ENCODE measurements at regions not wholly inside any gene's neighbourhood (a gene's known extent, or its start where the extent isn't known, plus 50 kb on each side); places are given as distances from the start of the nearest gene placed in this dataset.
"Not testable (repeated sequence)": the region's sequence is repeated elsewhere in the genome, so short reads cannot be mapped to it uniquely, and the experiment has no call there.

DNA sequence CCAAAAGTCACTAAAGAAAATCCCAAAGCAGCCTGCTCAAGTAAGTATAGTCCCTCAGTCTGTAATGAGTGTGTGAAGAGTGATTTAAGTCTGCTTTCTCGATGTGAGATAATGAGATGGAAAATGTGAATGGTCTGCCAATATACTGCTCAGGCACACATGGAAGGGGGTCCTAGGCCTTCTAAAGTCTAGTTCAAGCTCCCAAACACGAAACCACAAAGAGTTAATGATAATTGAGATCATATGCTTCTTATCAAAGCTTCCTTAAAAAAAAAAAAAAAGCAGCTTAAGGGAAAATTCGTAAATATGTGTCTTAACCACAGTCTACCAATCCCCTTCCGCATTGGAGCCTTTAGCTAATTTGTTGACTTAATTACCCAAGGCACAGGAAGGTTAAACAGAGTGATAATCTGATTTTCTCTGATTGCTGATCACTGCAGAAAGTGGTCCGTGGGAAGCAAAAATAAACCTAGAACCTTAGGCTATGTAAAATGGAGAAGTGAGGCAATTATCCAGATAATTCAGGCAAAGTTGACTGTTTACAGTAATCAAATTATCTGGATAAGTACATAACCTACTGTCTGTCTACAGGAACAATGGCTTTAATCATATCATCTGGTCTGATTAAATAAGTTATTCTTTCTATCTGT lies 172.9 kb downstream of the MBL2 start:
- H3K4me3 ChIP-seq (ENCODE audit: low read depth, low read length), result no peak overlapping the region
- TF ChIP-seq, protein P1, sequence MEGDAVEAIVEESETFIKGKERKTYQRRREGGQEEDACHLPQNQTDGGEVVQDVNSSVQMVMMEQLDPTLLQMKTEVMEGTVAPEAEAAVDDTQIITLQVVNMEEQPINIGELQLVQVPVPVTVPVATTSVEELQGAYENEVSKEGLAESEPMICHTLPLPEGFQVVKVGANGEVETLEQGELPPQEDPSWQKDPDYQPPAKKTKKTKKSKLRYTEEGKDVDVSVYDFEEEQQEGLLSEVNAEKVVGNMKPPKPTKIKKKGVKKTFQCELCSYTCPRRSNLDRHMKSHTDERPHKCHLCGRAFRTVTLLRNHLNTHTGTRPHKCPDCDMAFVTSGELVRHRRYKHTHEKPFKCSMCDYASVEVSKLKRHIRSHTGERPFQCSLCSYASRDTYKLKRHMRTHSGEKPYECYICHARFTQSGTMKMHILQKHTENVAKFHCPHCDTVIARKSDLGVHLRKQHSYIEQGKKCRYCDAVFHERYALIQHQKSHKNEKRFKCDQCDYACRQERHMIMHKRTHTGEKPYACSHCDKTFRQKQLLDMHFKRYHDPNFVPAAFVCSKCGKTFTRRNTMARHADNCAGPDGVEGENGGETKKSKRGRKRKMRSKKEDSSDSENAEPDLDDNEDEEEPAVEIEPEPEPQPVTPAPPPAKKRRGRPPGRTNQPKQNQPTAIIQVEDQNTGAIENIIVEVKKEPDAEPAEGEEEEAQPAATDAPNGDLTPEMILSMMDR (IDR thresholded peaks at IDR 0.05; ENCODE audit: insufficient read depth, low read length, poor library complexity, severe bottlenecking), result no peak
- H3K27me3 ChIP-seq (ENCODE audit: control insufficient read depth, insufficient read depth, low read length), result no peaks in the 10 kb centered on the region
- no peaks in the 10 kb centered on the region for H3K36me3 ChIP-seq (ENCODE audit: control insufficient read depth, insufficient read depth, low read length)
- no peak for DNase-seq (ENCODE audit: low read depth)

DNA sequence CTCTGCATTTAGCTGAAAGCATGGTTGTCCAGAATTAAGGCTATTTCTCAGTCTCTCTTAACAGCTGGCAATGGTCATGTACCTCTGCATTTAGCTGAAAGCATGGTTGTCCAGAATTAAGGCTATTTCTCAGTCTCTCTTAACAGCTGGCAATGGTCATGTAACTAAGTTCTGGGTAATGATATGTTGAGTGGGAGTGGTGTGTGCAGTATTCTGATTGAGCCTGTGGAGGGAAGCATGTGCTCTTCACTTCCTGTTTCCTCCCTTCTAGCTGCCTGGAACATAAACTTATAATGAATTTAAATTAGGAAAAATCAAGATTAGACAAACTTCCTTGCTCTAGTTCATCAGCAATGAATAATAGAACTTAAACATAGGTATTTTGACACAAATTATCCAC lies 168.5 kb downstream of the MBL2 start:
- H3K4me3 ChIP-seq (ENCODE audit: low read depth, low read length); H3K27me3 ChIP-seq (ENCODE audit: control insufficient read depth, insufficient read depth, low read length); DNase-seq (ENCODE audit: low read depth); H3K36me3 ChIP-seq (ENCODE audit: control insufficient read depth, insufficient read depth, low read length): not testable (repeated sequence)

DNA sequence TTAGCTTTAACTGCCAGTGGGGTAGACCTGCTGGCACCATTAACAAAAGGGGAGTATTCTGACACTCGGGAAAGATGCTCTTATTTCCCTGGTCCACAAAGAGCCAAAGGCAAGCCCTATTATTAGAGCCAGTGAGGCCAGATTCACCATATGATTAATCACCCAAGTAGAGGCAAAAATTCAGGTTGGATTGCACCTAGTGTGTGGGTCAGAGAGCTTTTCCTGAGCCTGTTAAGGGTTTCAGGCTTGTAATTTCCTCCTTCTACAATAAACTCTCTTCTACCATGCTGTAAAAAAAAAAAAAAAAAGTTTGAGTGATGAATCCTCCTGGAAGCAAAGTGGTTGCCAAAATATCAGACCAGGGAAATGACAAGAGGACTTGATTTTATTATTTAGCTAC lies 163.5 kb downstream of the MBL2 start:
- TF ChIP-seq, protein P1 (IDR thresholded peaks at IDR 0.05; ENCODE audit: insufficient read depth, low read length, poor library complexity, severe bottlenecking), result no peak
- H3K27me3 ChIP-seq (ENCODE audit: control insufficient read depth, insufficient read depth, low read length), result no peaks in the 10 kb centered on the region
- DNase-seq (ENCODE audit: low read depth), result no peak
- no peak overlapping the region for H3K4me3 ChIP-seq (ENCODE audit: low read depth, low read length)
- H3K36me3 ChIP-seq (ENCODE audit: control insufficient read depth, insufficient read depth, low read length), result no peaks in the 10 kb centered on the region

GRCh38 chr10:52609626-52610240 lies 162.9 kb downstream of the MBL2 start:
- Histone ChIP-seq H3K27me3 (ENCODE audit: control insufficient read depth, insufficient read depth, low read length) (no peaks in the 10 kb centered on the region), H3K4me3 (ENCODE audit: low read depth, low read length) (no peak overlapping the region), H3K36me3 (ENCODE audit: control insufficient read depth, insufficient read depth, low read length) (no peaks in the 10 kb centered on the region)
- no peak for DNase-seq (ENCODE audit: low read depth)
- TF ChIP-seq, protein P1 (IDR thresholded peaks at IDR 0.05; ENCODE audit: insufficient read depth, low read length, poor library complexity, severe bottlenecking), result no peak

GRCh38 chr10:52615331-52615730 lies 157.3 kb downstream of the MBL2 start:
- no peaks in the 10 kb centered on the region for H3K36me3 ChIP-seq (ENCODE audit: control insufficient read depth, insufficient read depth, low read length)
- H3K27me3 ChIP-seq (ENCODE audit: control insufficient read depth, insufficient read depth, low read length), result no peaks in the 10 kb centered on the region
- no peak overlapping the region for H3K4me3 ChIP-seq (ENCODE audit: low read depth, low read length)
- DNase-seq (ENCODE audit: low read depth), result no peak
- TF ChIP-seq, protein P1 (IDR thresholded peaks at IDR 0.05; ENCODE audit: insufficient read depth, low read length, poor library complexity, severe bottlenecking), result no peak

DNA sequence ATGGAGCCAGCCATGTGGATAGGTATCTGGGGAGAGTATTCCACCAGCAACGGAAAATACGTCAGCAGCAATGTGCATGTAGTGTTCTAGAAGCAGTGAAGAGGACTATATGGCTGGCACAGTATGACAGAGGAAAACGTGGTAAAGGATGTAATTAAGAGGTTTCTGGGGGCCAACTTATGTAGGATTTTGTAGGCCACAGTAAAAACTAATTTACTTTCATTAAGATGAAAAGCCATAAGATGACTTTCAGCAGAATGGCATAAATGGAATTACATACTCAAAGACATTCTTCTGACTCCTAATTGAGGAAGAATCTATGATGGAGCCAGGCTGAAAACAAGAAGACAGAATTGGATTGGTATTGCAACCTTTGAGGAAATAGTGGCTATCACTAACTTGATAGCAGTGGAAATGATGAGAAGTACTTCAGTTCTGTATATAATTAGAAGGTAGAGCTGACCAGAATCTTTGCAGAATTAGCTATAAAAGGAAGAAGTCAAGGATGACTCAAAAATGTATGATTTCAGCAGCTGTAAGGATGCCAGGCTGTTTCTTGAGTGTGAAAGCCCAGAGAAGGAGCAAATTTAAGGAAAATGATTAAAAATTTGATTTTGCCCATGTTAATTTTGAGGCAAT lies 156.7 kb downstream of the MBL2 start:
- no peak for DNase-seq (ENCODE audit: low read depth)
- H3K36me3 ChIP-seq (ENCODE audit: control insufficient read depth, insufficient read depth, low read length), result no peaks in the 10 kb centered on the region
- no peak overlapping the region for H3K4me3 ChIP-seq (ENCODE audit: low read depth, low read length)
- H3K27me3 ChIP-seq (ENCODE audit: control insufficient read depth, insufficient read depth, low read length), result no peaks in the 10 kb centered on the region
- TF ChIP-seq, protein P1 (IDR thresholded peaks at IDR 0.05; ENCODE audit: insufficient read depth, low read length, poor library complexity, severe bottlenecking), result no peak
